Heart left ventricle (tissue), 16 donors: ENCODE measurements at regions not wholly inside any gene's neighbourhood (a gene's known extent, or its start where the extent isn't known, plus 50 kb on each side); places are given as distances from the start of the nearest gene placed in this dataset.

Experiments used
- ATAC-seq, 4 donors: fragments of 200-7000 bp; cut with Tn5 transposase; one replicate each; pipeline ENCODE4 v1.9.1; 2020 to 2022; ENCODE audit warnings: moderate library complexity in 4 of 4, mild to moderate bottlenecking in 3 of 4, moderate number of reproducible peaks in 1 of 4
- DNase-seq, 5 donors: peaks; one replicate each; pipeline ENCODE4 v3.0.0-alpha.2; 2020
- H3K27ac ChIP-seq, 12 donors: fragments of 200-600 bp; sonication (generic) in 4 of 12; one replicate each; pipeline versions ENCODE4 v1.5.0 to v1.8.0; 2016 to 2022; ENCODE audit warnings: mild to moderate bottlenecking in 2 of 12
- H3K27me3 ChIP-seq, 9 donors: fragments of 200-600 bp; sonication (generic) in 2 of 9; one replicate each; pipeline versions ENCODE4 v1.5.1 to v1.8.0; 2016 to 2022; ENCODE audit warnings: mild to moderate bottlenecking in 3 of 9
- H3K36me3 ChIP-seq, 9 donors: fragments of 200-600 bp; sonication (generic) in 2 of 9; one replicate each; pipeline versions ENCODE4 v1.5.0 to v1.8.0; 2018 to 2022; ENCODE audit warnings: mild to moderate bottlenecking in 2 of 9
- H3K4me1 ChIP-seq, 12 donors: fragments of 200-600 bp; sonication (generic) in 4 of 12; one replicate each; pipeline versions ENCODE4 v1.5.0 to v1.8.0; 2016 to 2022; ENCODE audit warnings: mild to moderate bottlenecking in 3 of 12
- H3K4me3 ChIP-seq, 12 donors: fragments of 200-600 bp; sonication (generic) in 4 of 12; one replicate each; pipeline versions ENCODE4 v1.5.0 to v1.8.0; 2017 to 2022; ENCODE audit warnings: mild to moderate bottlenecking in 9 of 12, moderate library complexity in 4 of 12
- H3K9me3 ChIP-seq, 12 donors: fragments of 200-600 bp; sonication (generic) in 4 of 12; one replicate each; pipeline versions ENCODE4 v1.5.0 to v1.8.0; 2016 to 2022; ENCODE audit warnings: mild to moderate bottlenecking in 1 of 12
- CTCF ChIP-seq, 12 donors: fragments of 200-600 bp; sonication (generic) in 4 of 12; IDR thresholded peaks; one replicate each; pipeline versions ENCODE4 v1.5.0 to v1.8.0; 2018 to 2022; ENCODE audit warnings: antibody characterized with exemption in 12 of 12, mild to moderate bottlenecking in 5 of 12
- POLR2A ChIP-seq, 2 donors: fragments of 450-650 bp; IDR thresholded peaks; one replicate each; pipeline ENCODE4 v1.6.1; 2017; ENCODE audit warnings: antibody characterized with exemption in 2 of 2, mild to moderate bottlenecking in 2 of 2, moderate library complexity in 2 of 2
- WGBS, 4 donors: extraction: QIAGEN DNeasy Blood & Tissue Kit in 2 of 4; methylation state at CpG; one replicate each; pipeline versions ENCODE4 v1.1.5 to v1.1.7; 2013 to 2018; 5-methylcytosine and 5-hydroxymethylcytosine counted together
- intact Hi-C, 10 donors: fragments of 100-400 bp; cut with DNase I; formaldehyde crosslinking; loops; one replicate each; pipeline versions ENCODE4 v1.11.1 to v1.14.2; 2022
- donor health status: ischemic (EF 13 %, LVEDD 7.1; RV severe dilation, severe dysfunction).
- donor health status: healthy with polysubstance abuse.
- donor health status: DM: no; HTN: yes; CAD: no.
- donor health status: DM: no; HTN: no; CAD: no.
- donor health status: ischemic (EF 25% LVEDD 6.9; RV normal size, moderate dysfunction).
- donor health status: ischemic (EF 25% LVEDD 5.7; RV mildly dilated, moderate dysfunction).
- donor health status: healthy.
- donor health status: DM: yes; HTN: yes; CAD: no.
- donor health status: ischemic (EF 35%, LVEDD 5.7; RV mildly dilated, moderate dysfunction).
- donor health status: nonischemic (EF 11% LVEDD 7.7; RV severe dilation, severe dysfunction).
- donor health status: DM: yes; HTN: yes; CAD: no.
- donor health status: PGD.
- donor health status: ischemic (EF 29% LVEDD 5.4; RV normal size, mild dysfunction).
- donor health status: nonischemic (EF 23%, LVEDD 6.1; RV moderate dilation, normal function).

GRCh38 chr6:106778943-106779342 is 149.6 kb downstream of the QRSL1 start:
- Histone ChIP-seq H3K4me3 (no peak overlapping the region), H3K9me3 (peaks cover 0 to 3% (median 0%) of the 10 kb centered on the region in 12 donors), H3K27ac (no peak overlapping the region), H3K4me1 (no peaks in the 10 kb centered on the region), H3K27me3 (peaks cover 0 to 7% (median 0%) of the 10 kb centered on the region in 9 donors), H3K36me3 (no peaks in the 10 kb centered on the region)
- no peak for ATAC-seq
- 87 to 93% (median 90%) methylated on average over 2 of the region's 2 CpGs for WGBS, 4 donors
- DNase-seq, result no peak
- TF ChIP-seq CTCF (IDR thresholded peaks at IDR 0.05), result no peak
- intact Hi-C loops, result no loop called here

- no peak for TF ChIP-seq POLR2A (IDR thresholded peaks at IDR 0.05)
- TF ChIP-seq CTCF (IDR thresholded peaks at IDR 0.05), result no peak
- H3K4me1 ChIP-seq, result no peaks in the 10 kb centered on the region
- DNase-seq (no peak), ATAC-seq (no peak)
- intact Hi-C loops, result no loop called here
- H3K27me3 ChIP-seq, result peaks cover 0 to 2% (median 0%) of the 10 kb centered on the region in 9 donors
- H3K9me3 ChIP-seq, result peaks cover 0 to 19% (median 13%) of the 10 kb centered on the region in 12 donors
- H3K36me3 ChIP-seq, result no peaks in the 10 kb centered on the region
- no peak overlapping the region for H3K4me3 ChIP-seq
- no peak overlapping the region for H3K27ac ChIP-seq
- WGBS, 4 donors, result 73 to 82% (median 80%) methylated on average over 8 of the region's 8 CpGs
Observed at GRCh38 chr6:106773996-106774629, 144.7 kb downstream of the QRSL1 start.

- Histone ChIP-seq H3K36me3 (no peaks in the 10 kb centered on the region), H3K4me3 (no peak overlapping the region), H3K27me3 (peaks cover 0 to 2% (median 0%) of the 10 kb centered on the region in 9 donors), H3K4me1 (no peaks in the 10 kb centered on the region), H3K9me3 (peaks cover 0 to 23% (median 13%) of the 10 kb centered on the region in 12 donors), H3K27ac (no peak overlapping the region)
- DNase-seq (no peak), ATAC-seq (no peak)
- intact Hi-C loops, result no loop called here
- TF ChIP-seq CTCF (IDR thresholded peaks at IDR 0.05) (no peak), POLR2A (IDR thresholded peaks at IDR 0.05) (no peak)
- WGBS, 4 donors, result 52 to 61% (median 55%) methylated on average over 3 of the region's 3 CpGs
Observed at GRCh38 chr6:106773522-106773921, 144.1 kb downstream of the QRSL1 start.

- ATAC-seq (no peak), DNase-seq (no peak)
- peaks cover 0 to 24% (median 13%) of the 10 kb centered on the region in 12 donors for H3K9me3 ChIP-seq
- 81 to 90% (median 84%) methylated on average over 7 of the region's 7 CpGs for WGBS, 4 donors
- intact Hi-C loops, result no loop called here
- H3K36me3 ChIP-seq, result no peaks in the 10 kb centered on the region
- H3K27me3 ChIP-seq, result peaks cover 0 to 2% (median 0%) of the 10 kb centered on the region in 9 donors
- no peak for TF ChIP-seq CTCF (IDR thresholded peaks at IDR 0.05)
- TF ChIP-seq POLR2A (IDR thresholded peaks at IDR 0.05), result no peak
- no peak overlapping the region for H3K27ac ChIP-seq
- H3K4me1 ChIP-seq, result no peaks in the 10 kb centered on the region
- H3K4me3 ChIP-seq, result no peak overlapping the region
Observed at GRCh38 chr6:106772270-106773142, 143.1 kb downstream of the QRSL1 start.
